HepG2 (cell line): ENCODE measurements at regions not wholly inside any gene's neighbourhood (a gene's known extent, or its start where the extent isn't known, plus 50 kb on each side); places are given as distances from the start of the nearest gene placed in this dataset.
A peak's percentile ranks its signal among the peaks of the same experiment; 100 is the strongest.

Experiments
- ATAC-seq: fragments of 200-7000 bp; cut with Tn5 transposase; 3 replicates; pipeline ENCODE4 v1.9.1; 2020; ENCODE audit warnings: mild to moderate bottlenecking, moderate library complexity
- BruUV-seq: library from RNA; stranded (reverse); fragments of 400-500 nt; replicated peaks from 2 replicates; lab custom pipeline; 2021; lab: Mats Ljungman, UMichigan
- CTCF ChIA-PET: fragments of 300-600 bp; formaldehyde crosslinking; extraction: SDS; loops from one replicate; lab custom pipeline; 2021; ENCODE audit warnings: low total read pairs, inconsistent platforms, low intra/inter-chr PET ratio; lab: Yijun Ruan, JAX
- POLR2A ChIA-PET: fragments of 350-600 bp; sonication (Branson Sonifier 250); formaldehyde crosslinking; loops from one replicate; lab custom pipeline; 2020; ENCODE audit warnings: antibody characterized with exemption, inconsistent platforms; lab: Yijun Ruan, JAX
- DNase-seq: peaks from one replicate; pipeline ENCODE4 v3.0.0-alpha.2; 2015; ENCODE audit warnings: low spot score
- FAIRE-seq: peaks from 3 replicates; lab custom pipeline; 2011; peaks lifted over from hg19 to GRCh38; lab: Jason Lieb, UNC
- H2AFZ ChIP-seq: one replicate; pipeline ENCODE4 v1.6.1; 2011; ENCODE audit warnings: low read length, inconsistent platforms
- H3K27ac ChIP-seq: fragments of 300-600 bp; 3 replicates; pipeline ENCODE4 v1.8.0; 2011; ENCODE audit warnings: mixed run types, mild to moderate bottlenecking, mixed read lengths, low read length, inconsistent platforms; ENCODE audit not compliant: insufficient read depth; ENCODE audit errors: extremely low read length
- H3K27me3 ChIP-seq, 2 experiments: fragments of 200-600 bp in 1 of 2; 2 replicates in 1 of 2; 3 replicates in 1 of 2; pipeline versions ENCODE4 v1.6.0 to v1.8.0; 2011; ENCODE audit warnings: low read length in 2 of 2, mild to moderate bottlenecking in 2 of 2, moderate library complexity in 2 of 2, inconsistent platforms in 1 of 2; ENCODE audit not compliant: insufficient read depth in 2 of 2, control insufficient read depth in 1 of 2
- H3K36me3 ChIP-seq, 2 experiments: fragments of 200-600 bp in 1 of 2; replicated peaks in 1 of 2; 2 replicates in 1 of 2; 3 replicates in 1 of 2; pipeline versions ENCODE4 v1.5.1 to v1.8.0; 2011; ENCODE audit warnings: low read length in 2 of 2, inconsistent platforms in 1 of 2; ENCODE audit not compliant: insufficient read depth in 2 of 2, control insufficient read depth in 1 of 2
- H3K4me1 ChIP-seq: 2 replicates; pipeline ENCODE4 v1.5.1; 2012; ENCODE audit warnings: low read length, inconsistent platforms; ENCODE audit not compliant: insufficient read depth
- H3K4me2 ChIP-seq: 2 replicates; pipeline ENCODE4 v1.6.0; 2011; ENCODE audit warnings: low read depth, low read length, inconsistent platforms
- H3K4me3 ChIP-seq, 3 experiments: fragments of 200-600 bp in 1 of 3; sonication (generic), shearing (Covaris generic) in 1 of 3; replicated peaks in 1 of 3; 2 replicates each; pipeline ENCODE4 v1.5.1; 2011 to 2016; ENCODE audit warnings: low read length in 3 of 3, inconsistent platforms in 2 of 3, low read depth in 2 of 3, mild to moderate bottlenecking in 2 of 3, control low read depth in 1 of 3, mixed read lengths in 1 of 3; ENCODE audit not compliant: insufficient read depth in 1 of 3
- H3K79me2 ChIP-seq: one replicate; pipeline ENCODE4 v1.6.1; 2011; ENCODE audit warnings: low read length, inconsistent platforms; ENCODE audit not compliant: insufficient read depth
- H3K9ac ChIP-seq: 2 replicates; pipeline ENCODE4 v1.6.0; 2011; ENCODE audit warnings: mild to moderate bottlenecking, low read depth, low read length, inconsistent platforms; ENCODE audit not compliant: insufficient read depth
- H3K9me3 ChIP-seq: 2 replicates; pipeline ENCODE4 v1.5.1; 2012; ENCODE audit warnings: mild to moderate bottlenecking, low read length
- H4K20me1 ChIP-seq: 2 replicates; pipeline ENCODE4 v1.6.0; 2011; ENCODE audit warnings: inconsistent platforms, mild to moderate bottlenecking, low read length, moderate library complexity; ENCODE audit not compliant: insufficient read depth
- ARNTL ChIP-seq: sonication (generic); formaldehyde crosslinking; IDR thresholded peaks from 2 replicates; pipeline ENCODE4 v1.4.0; 2020; ENCODE audit warnings: mild to moderate bottlenecking, missing genetic modification reagents
- GATAD2A ChIP-seq: IDR thresholded peaks from 2 replicates; pipeline ENCODE4 v1.6.1; 2016
- HNF4G ChIP-seq, 2 experiments: sonication (generic) in 1 of 2; formaldehyde crosslinking in 1 of 2; IDR thresholded peaks; 2 replicates each; pipeline versions ENCODE4 v1.4.0 to v1.6.1; 2011 to 2020; ENCODE audit warnings: borderline replicate concordance in 2 of 2, low read depth in 2 of 2, mild to moderate bottlenecking in 2 of 2, low read length in 1 of 2, missing genetic modification reagents in 1 of 2, moderate library complexity in 1 of 2
- JUN ChIP-seq: sonication (generic); formaldehyde crosslinking; IDR thresholded peaks from 2 replicates; pipeline ENCODE4 v1.4.0; 2020; ENCODE audit warnings: mild to moderate bottlenecking, missing genetic modification reagents
- MTF1 ChIP-seq: sonication (generic); formaldehyde crosslinking; IDR thresholded peaks from 2 replicates; pipeline ENCODE4 v1.5.0; 2020; ENCODE audit warnings: missing genetic modification reagents
- RFX5 ChIP-seq: IDR thresholded peaks from 2 replicates; pipeline ENCODE4 v1.6.1; 2011; ENCODE audit warnings: low read depth, low read length, improper control_type of control experiment
- SNAPC4 ChIP-seq: sonication (generic); formaldehyde crosslinking; IDR thresholded peaks from 2 replicates; pipeline ENCODE4 v1.4.0; 2020; ENCODE audit warnings: mild to moderate bottlenecking, missing genetic modification reagents
- STAT5B ChIP-seq: sonication (generic); formaldehyde crosslinking; IDR thresholded peaks from 2 replicates; pipeline ENCODE4 v1.4.0; 2020; ENCODE audit warnings: missing genetic modification reagents
- ZFP36L1 ChIP-seq: sonication (generic); formaldehyde crosslinking; IDR thresholded peaks from 2 replicates; pipeline ENCODE4 v1.8.0; 2022; ENCODE audit warnings: mild to moderate bottlenecking, missing genetic modification reagents, moderate library complexity
- ZNF30 ChIP-seq: sonication (generic); formaldehyde crosslinking; IDR thresholded peaks from 2 replicates; pipeline ENCODE4 v1.5.0; 2020; ENCODE audit warnings: mild to moderate bottlenecking, missing genetic modification reagents
- ZNF530 ChIP-seq: sonication (generic); formaldehyde crosslinking; IDR thresholded peaks from 2 replicates; pipeline ENCODE4 v1.5.0; 2020; ENCODE audit warnings: low read depth, mild to moderate bottlenecking, missing genetic modification reagents
- ZNF558 ChIP-seq: sonication (generic); formaldehyde crosslinking; IDR thresholded peaks from 2 replicates; pipeline ENCODE4 v1.9.0; 2022; ENCODE audit warnings: mild to moderate bottlenecking, missing genetic modification reagents, borderline replicate concordance
- ZNF7 ChIP-seq: IDR thresholded peaks from 2 replicates; pipeline ENCODE4 v1.6.1; 2016; ENCODE audit warnings: missing biosample characterization, missing genetic modification reagents
- ZNF768 ChIP-seq: sonication (generic); formaldehyde crosslinking; IDR thresholded peaks from 2 replicates; pipeline ENCODE4 v1.4.0; 2020; ENCODE audit warnings: missing genetic modification reagents
- WGBS: methylation state at CpG from one replicate; pipeline ENCODE4 v1.1.6; 2017; ENCODE audit warnings: low lambda C conversion rate; 5-methylcytosine and 5-hydroxymethylcytosine counted together
- in situ Hi-C: cut with HindIII; loops from 2 replicates; pipeline ENCODE4 v1.10.0; 2017; ENCODE audit warnings: low pct_unique_long_range_greater_than_20kb; ENCODE audit not compliant: extremely low pct_ligation_motif_present
- intact Hi-C: fragments of 100-400 bp; cut with micrococcal nuclease; formaldehyde crosslinking; loops from one replicate; pipeline ENCODE4 v1.10.0; 2022; ENCODE audit not compliant: unreplicated experiment

- TF ChIP-seq ARNTL (no peak), HNF4G (IDR thresholded peaks at IDR 0.05; ENCODE audit: borderline replicate concordance, low read depth, low read length) (no peak), HNF4G (CRISPR knock-in tag; IDR thresholded peaks at IDR 0.05; ENCODE audit: borderline replicate concordance, low read depth) (no peak)
Measured at GRCh38 chr9:89674667-89675057, 69.8 kb downstream of the GADD45G start (continued).

- ATAC-seq (peak; percentile 58; the same call in 2 of the 3 replicates), FAIRE-seq (no peak), DNase-seq (no peak)
- no peaks in the 10 kb centered on the region for H4K20me1 ChIP-seq
- H3K27me3 ChIP-seq, result peaks cover 2 to 27% of the 10 kb centered on the region in 2 experiments; a peak in 3 of 5 replicates
- no peak overlapping the region for H3K27ac ChIP-seq
- ChIA-PET CTCF (no interaction called here), POLR2A (no interaction called here)
- no TSS peak for BruUV-seq
- H3K36me3 ChIP-seq, result no peaks in the 10 kb centered on the region
- no peak overlapping the region for H3K9ac ChIP-seq
- WGBS, result 0% methylated on average over 1 of the region's 15 CpGs
- H3K4me1 ChIP-seq, result peaks cover 11% of the 10 kb centered on the region
- TF ChIP-seq MTF1 (CRISPR knock-in tag) (no peak), ZNF768 (no peak), STAT5B (CRISPR knock-in tag) (no peak), ZNF7 (CRISPR knock-in tag) (no peak), RFX5 (0 out of 2 replicates have a peak, but pooled peaks have one; percentile 18)
- H3K4me2 ChIP-seq, result no peak overlapping the region
- no peaks in the 10 kb centered on the region for H3K9me3 ChIP-seq
- no peaks in the 10 kb centered on the region for H3K79me2 ChIP-seq
- H2AFZ ChIP-seq, result no peak overlapping the region
- intact Hi-C loops, result no loop called here
- no peak overlapping the region for H3K4me3 ChIP-seq
- in situ Hi-C loops, result no loop called here
Measured at GRCh38 chr9:89675058-89675742, 70.4 kb downstream of the GADD45G start.

GRCh38 chr9:89676281-89676680 lies 71.5 kb downstream of the GADD45G start:
- in situ Hi-C loops, result no loop called here
- Histone ChIP-seq H2AFZ (no peak overlapping the region), H3K79me2 (no peaks in the 10 kb centered on the region), H3K27me3 (peaks cover 2 to 27% of the 10 kb centered on the region in 2 experiments; a peak in 3 of 5 replicates), H3K9me3 (no peaks in the 10 kb centered on the region), H3K9ac (no peak overlapping the region), H4K20me1 (no peaks in the 10 kb centered on the region), H3K4me2 (no peak overlapping the region), H3K36me3 (no peaks in the 10 kb centered on the region), H3K27ac (no peak overlapping the region), H3K4me1 (no peaks in the 10 kb centered on the region), H3K4me3 (no peak overlapping the region)
- no peak for FAIRE-seq
- ChIA-PET CTCF (no interaction called here), POLR2A (no interaction called here)
- DNase-seq, result no peak
- 35% methylated on average over 7 of the region's 22 CpGs for WGBS
- intact Hi-C loops, result no loop called here
- BruUV-seq, result no TSS peak
- no peak for ATAC-seq
- TF ChIP-seq ZNF530, result no peak
- no peak for TF ChIP-seq JUN (CRISPR knock-in tag)
- TF ChIP-seq ZFP36L1, result no peak
- TF ChIP-seq ZNF558 (CRISPR knock-in tag), result no peak
- no peak for TF ChIP-seq ZNF30 (CRISPR knock-in tag)
- no peak for TF ChIP-seq SNAPC4
- no peak for TF ChIP-seq GATAD2A (CRISPR knock-in tag)
